HepG2 (cell line): ENCODE measurements at regions not wholly inside any gene's neighbourhood (a gene's known extent, or its start where the extent isn't known, plus 50 kb on each side); places are given as distances from the start of the nearest gene placed in this dataset.

ENCODE experiments used
- ATAC-seq: fragments of 200-7000 bp; cut with Tn5 transposase; 3 replicates; pipeline ENCODE4 v1.9.1; 2020; ENCODE audit warnings: mild to moderate bottlenecking, moderate library complexity
- BruUV-seq: library from RNA; stranded (reverse); fragments of 400-500 nt; replicated peaks from 2 replicates; lab custom pipeline; 2021; lab: Mats Ljungman, UMichigan
- CTCF ChIA-PET: fragments of 300-600 bp; formaldehyde crosslinking; extraction: SDS; loops from one replicate; lab custom pipeline; 2021; ENCODE audit warnings: low total read pairs, inconsistent platforms, low intra/inter-chr PET ratio; lab: Yijun Ruan, JAX
- POLR2A ChIA-PET: fragments of 350-600 bp; sonication (Branson Sonifier 250); formaldehyde crosslinking; loops from one replicate; lab custom pipeline; 2020; ENCODE audit warnings: antibody characterized with exemption, inconsistent platforms; lab: Yijun Ruan, JAX
- DNase-seq: peaks from one replicate; pipeline ENCODE4 v3.0.0-alpha.2; 2015; ENCODE audit warnings: low spot score
- FAIRE-seq: peaks from 3 replicates; lab custom pipeline; 2011; peaks lifted over from hg19 to GRCh38; lab: Jason Lieb, UNC
- H2AFZ ChIP-seq: one replicate; pipeline ENCODE4 v1.6.1; 2011; ENCODE audit warnings: low read length, inconsistent platforms
- H3K27ac ChIP-seq: fragments of 300-600 bp; 3 replicates; pipeline ENCODE4 v1.8.0; 2011; ENCODE audit warnings: mixed run types, mild to moderate bottlenecking, mixed read lengths, low read length, inconsistent platforms; ENCODE audit not compliant: insufficient read depth; ENCODE audit errors: extremely low read length
- H3K27me3 ChIP-seq, 2 experiments: fragments of 200-600 bp in 1 of 2; 2 replicates in 1 of 2; 3 replicates in 1 of 2; pipeline versions ENCODE4 v1.6.0 to v1.8.0; 2011; ENCODE audit warnings: low read length in 2 of 2, mild to moderate bottlenecking in 2 of 2, moderate library complexity in 2 of 2, inconsistent platforms in 1 of 2; ENCODE audit not compliant: insufficient read depth in 2 of 2, control insufficient read depth in 1 of 2
- H3K36me3 ChIP-seq, 2 experiments: fragments of 200-600 bp in 1 of 2; replicated peaks in 1 of 2; 2 replicates in 1 of 2; 3 replicates in 1 of 2; pipeline versions ENCODE4 v1.5.1 to v1.8.0; 2011; ENCODE audit warnings: low read length in 2 of 2, inconsistent platforms in 1 of 2; ENCODE audit not compliant: insufficient read depth in 2 of 2, control insufficient read depth in 1 of 2
- H3K4me1 ChIP-seq: 2 replicates; pipeline ENCODE4 v1.5.1; 2012; ENCODE audit warnings: low read length, inconsistent platforms; ENCODE audit not compliant: insufficient read depth
- H3K4me2 ChIP-seq: 2 replicates; pipeline ENCODE4 v1.6.0; 2011; ENCODE audit warnings: low read depth, low read length, inconsistent platforms
- H3K4me3 ChIP-seq, 3 experiments: fragments of 200-600 bp in 1 of 3; sonication (generic), shearing (Covaris generic) in 1 of 3; replicated peaks in 1 of 3; 2 replicates each; pipeline ENCODE4 v1.5.1; 2011 to 2016; ENCODE audit warnings: low read length in 3 of 3, inconsistent platforms in 2 of 3, low read depth in 2 of 3, mild to moderate bottlenecking in 2 of 3, control low read depth in 1 of 3, mixed read lengths in 1 of 3; ENCODE audit not compliant: insufficient read depth in 1 of 3
- H3K79me2 ChIP-seq: one replicate; pipeline ENCODE4 v1.6.1; 2011; ENCODE audit warnings: low read length, inconsistent platforms; ENCODE audit not compliant: insufficient read depth
- H3K9ac ChIP-seq: 2 replicates; pipeline ENCODE4 v1.6.0; 2011; ENCODE audit warnings: mild to moderate bottlenecking, low read depth, low read length, inconsistent platforms; ENCODE audit not compliant: insufficient read depth
- H3K9me3 ChIP-seq: 2 replicates; pipeline ENCODE4 v1.5.1; 2012; ENCODE audit warnings: mild to moderate bottlenecking, low read length
- H4K20me1 ChIP-seq: 2 replicates; pipeline ENCODE4 v1.6.0; 2011; ENCODE audit warnings: inconsistent platforms, mild to moderate bottlenecking, low read length, moderate library complexity; ENCODE audit not compliant: insufficient read depth
- ATF7 ChIP-seq, 2 experiments: fragments of 450-650 bp in 1 of 2; sonication (generic) in 1 of 2; formaldehyde crosslinking in 1 of 2; IDR thresholded peaks; 2 replicates each; pipeline versions ENCODE4 v1.4.0 to v1.6.1; 2016 to 2020; ENCODE audit warnings: antibody characterized with exemption in 1 of 2, mild to moderate bottlenecking in 1 of 2, missing genetic modification reagents in 1 of 2
- BORCS8-MEF2B ChIP-seq: sonication (generic); formaldehyde crosslinking; IDR thresholded peaks from 2 replicates; pipeline ENCODE4 v1.8.0; 2022; ENCODE audit warnings: mild to moderate bottlenecking, missing genetic modification reagents
- CREB1 ChIP-seq, 2 experiments: fragments of 450-650 bp in 1 of 2; IDR thresholded peaks; 2 replicates each; pipeline ENCODE4 v1.6.1; 2016 to 2017; ENCODE audit warnings: control low read depth in 1 of 2, mild to moderate bottlenecking in 1 of 2, missing compliant biosample characterization in 1 of 2, missing genetic modification characterization in 1 of 2
- GATAD1 ChIP-seq: IDR thresholded peaks from 2 replicates; pipeline ENCODE4 v1.6.1; 2016; ENCODE audit warnings: missing genetic modification reagents, missing compliant biosample characterization
- HES4 ChIP-seq: sonication (generic); formaldehyde crosslinking; IDR thresholded peaks from 2 replicates; pipeline ENCODE4 v1.9.0; 2021; ENCODE audit warnings: mild to moderate bottlenecking, missing genetic modification reagents, borderline replicate concordance
- YEATS2 ChIP-seq: sonication (generic); formaldehyde crosslinking; IDR thresholded peaks from 2 replicates; pipeline ENCODE4 v1.4.0; 2020; ENCODE audit warnings: missing genetic modification reagents, borderline replicate concordance
- ZFP36L2 ChIP-seq: sonication (generic); formaldehyde crosslinking; IDR thresholded peaks from 2 replicates; pipeline ENCODE4 v1.4.0; 2020; ENCODE audit warnings: missing genetic modification reagents
- ZNF883 ChIP-seq: sonication (generic); formaldehyde crosslinking; IDR thresholded peaks from 2 replicates; pipeline ENCODE4 v1.5.1; 2020; ENCODE audit warnings: mild to moderate bottlenecking, missing genetic modification reagents; ENCODE audit errors: not compliant biosample characterization
- WGBS: methylation state at CpG from one replicate; pipeline ENCODE4 v1.1.6; 2017; ENCODE audit warnings: low lambda C conversion rate; 5-methylcytosine and 5-hydroxymethylcytosine counted together
- in situ Hi-C: cut with HindIII; loops from 2 replicates; pipeline ENCODE4 v1.10.0; 2017; ENCODE audit warnings: low pct_unique_long_range_greater_than_20kb; ENCODE audit not compliant: extremely low pct_ligation_motif_present
- intact Hi-C: fragments of 100-400 bp; cut with micrococcal nuclease; formaldehyde crosslinking; loops from one replicate; pipeline ENCODE4 v1.10.0; 2022; ENCODE audit not compliant: unreplicated experiment
- TF ChIP-seq, protein P1 (sequence below): sonication (generic); formaldehyde crosslinking; IDR thresholded peaks from 2 replicates; pipeline ENCODE4 v1.5.1; 2020; ENCODE audit warnings: mild to moderate bottlenecking, missing genetic modification reagents

GRCh38 chr5:105794578-105794977 lies 1876.2 kb downstream of the EFNA5 start:
- WGBS: 0% methylated on average over 3 of the region's 3 CpGs
- DNase-seq (no peak), FAIRE-seq (no peak), ATAC-seq (no peak)
- H3K36me3 ChIP-seq: no peaks in the 10 kb centered on the region
- H4K20me1 ChIP-seq: no peaks in the 10 kb centered on the region
- no peaks in the 10 kb centered on the region for H3K79me2 ChIP-seq
- H3K4me1 ChIP-seq: no peaks in the 10 kb centered on the region
- intact Hi-C loops: no loop called here
- TF ChIP-seq GATAD1: no peak
- TF ChIP-seq BORCS8-MEF2B (CRISPR knock-in tag): no peak
- TF ChIP-seq ATF7 (IDR thresholded peaks at IDR 0.05): peak; percentile 81
- TF ChIP-seq ATF7 (CRISPR knock-in tag; IDR thresholded peaks at IDR 0.05): no peak
- TF ChIP-seq ZNF883 (CRISPR knock-in tag): no peak
- TF ChIP-seq, protein P1, sequence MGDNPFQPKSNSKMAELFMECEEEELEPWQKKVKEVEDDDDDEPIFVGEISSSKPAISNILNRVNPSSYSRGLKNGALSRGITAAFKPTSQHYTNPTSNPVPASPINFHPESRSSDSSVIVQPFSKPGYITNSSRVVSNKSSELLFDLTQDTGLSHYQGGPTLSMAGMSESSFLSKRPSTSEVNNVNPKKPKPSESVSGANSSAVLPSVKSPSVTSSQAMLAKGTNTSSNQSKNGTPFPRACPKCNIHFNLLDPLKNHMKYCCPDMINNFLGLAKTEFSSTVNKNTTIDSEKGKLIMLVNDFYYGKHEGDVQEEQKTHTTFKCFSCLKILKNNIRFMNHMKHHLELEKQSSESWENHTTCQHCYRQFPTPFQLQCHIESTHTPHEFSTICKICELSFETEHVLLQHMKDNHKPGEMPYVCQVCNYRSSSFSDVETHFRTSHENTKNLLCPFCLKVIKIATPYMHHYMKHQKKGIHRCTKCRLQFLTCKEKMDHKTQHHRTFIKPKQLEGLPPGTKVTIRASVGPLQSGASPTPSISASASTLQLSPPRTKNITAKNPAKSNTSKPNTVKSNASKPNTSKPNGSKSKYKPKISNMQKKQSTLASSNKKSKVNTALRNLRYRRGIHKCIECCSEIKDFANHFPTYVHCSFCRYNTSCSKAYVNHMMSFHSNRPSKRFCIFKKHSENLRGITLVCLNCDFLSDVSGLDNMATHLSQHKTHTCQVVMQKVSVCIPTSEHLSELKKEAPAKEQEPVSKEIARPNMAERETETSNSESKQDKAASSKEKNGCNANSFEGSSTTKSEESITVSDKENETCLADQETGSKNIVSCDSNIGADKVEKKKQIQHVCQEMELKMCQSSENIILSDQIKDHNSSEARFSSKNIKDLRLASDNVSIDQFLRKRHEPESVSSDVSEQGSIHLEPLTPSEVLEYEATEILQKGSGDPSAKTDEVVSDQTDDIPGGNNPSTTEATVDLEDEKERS (CRISPR knock-in tag): no peak
- TF ChIP-seq YEATS2 (CRISPR knock-in tag): no peak
- TF ChIP-seq CREB1 (IDR thresholded peaks at IDR 0.05): peak; percentile 96
- TF ChIP-seq CREB1 (CRISPR knock-in tag; IDR thresholded peaks at IDR 0.05): no peak
- no peak for TF ChIP-seq ZFP36L2 (CRISPR knock-in tag)
- TF ChIP-seq HES4 (CRISPR knock-in tag): no peak
- no peak overlapping the region for H3K9ac ChIP-seq
- ChIA-PET POLR2A (no interaction called here), CTCF (no interaction called here)
- H3K9me3 ChIP-seq: no peaks in the 10 kb centered on the region
- in situ Hi-C loops: no loop called here
- no peak overlapping the region for H3K4me3 ChIP-seq
- no peak overlapping the region for H2AFZ ChIP-seq
- H3K4me2 ChIP-seq: no peak overlapping the region
- BruUV-seq: no TSS peak
- no peak overlapping the region for H3K27ac ChIP-seq
- H3K27me3 ChIP-seq: no peaks in the 10 kb centered on the region
